ENCODE measurements at regions not wholly inside any gene's neighbourhood (a gene's known extent, or its start where the extent isn't known, plus 50 kb on each side); places are given as distances from the start of the nearest gene placed in this dataset.

GRCh38 chr10:55353414-55353813 lies 552.4 kb upstream of the PCDH15 start:
- no peak for DNase-seq
- intact Hi-C loops (cut with DNase I), result no loop called here
- ATAC-seq (ENCODE audit: poor library complexity), result no peak

GRCh38 chr10:55351431-55351830 lies 550.4 kb upstream of the PCDH15 start:
- intact Hi-C loops (cut with DNase I), result no loop called here
- ATAC-seq (ENCODE audit: poor library complexity), result no peak

GRCh38 chr10:55348534-55348933 lies 547.5 kb upstream of the PCDH15 start:
- no peak for ATAC-seq (ENCODE audit: poor library complexity)
- intact Hi-C loops (cut with DNase I), result no loop called here

More at GRCh38 chr10:55351431-55351830, 550.4 kb upstream of the PCDH15 start:
- no peak for DNase-seq

GRCh38 chr10:55330486-55330885 lies 529.5 kb upstream of the PCDH15 start:
- DNase-seq (no peak), ATAC-seq (ENCODE audit: poor library complexity) (no peak)
- intact Hi-C loops (cut with DNase I), result no loop called here

More at GRCh38 chr10:55348534-55348933, 547.5 kb upstream of the PCDH15 start:
- DNase-seq, result no peak

- no peak for DNase-seq
- intact Hi-C loops (cut with DNase I), result no loop called here
- ATAC-seq (ENCODE audit: poor library complexity), result no peak
Measured at GRCh38 chr10:55329796-55330195, 528.8 kb upstream of the PCDH15 start.

GRCh38 chr10:55320187-55320700 lies 519.2 kb upstream of the PCDH15 start:
- intact Hi-C loops (cut with DNase I), result no loop called here
- ATAC-seq (ENCODE audit: poor library complexity) (no peak), DNase-seq (no peak)

GRCh38 chr10:55311848-55312635 lies 511.0 kb upstream of the PCDH15 start:
- DNase-seq (no peak), ATAC-seq (ENCODE audit: poor library complexity) (no peak)
- intact Hi-C loops (cut with DNase I), result no loop called here

GRCh38 chr10:55310143-55310542 lies 509.1 kb upstream of the PCDH15 start:
- intact Hi-C loops (cut with DNase I), result no loop called here
- DNase-seq (no peak), ATAC-seq (ENCODE audit: poor library complexity) (no peak)

GRCh38 chr10:55305285-55305684 lies 504.3 kb upstream of the PCDH15 start:
- DNase-seq (no peak), ATAC-seq (ENCODE audit: poor library complexity) (no peak)
- intact Hi-C loops (cut with DNase I), result no loop called here

GRCh38 chr10:55287346-55287745 lies 486.3 kb upstream of the PCDH15 start:
- DNase-seq, result no peak
- intact Hi-C loops (cut with DNase I), result no loop called here
- ATAC-seq (ENCODE audit: poor library complexity), result no peak

- no peak for ATAC-seq (ENCODE audit: poor library complexity)
- intact Hi-C loops (cut with DNase I), result no loop called here
- DNase-seq, result no peak
Measured at GRCh38 chr10:55283031-55283430, 482.0 kb upstream of the PCDH15 start.

- DNase-seq (no peak), ATAC-seq (ENCODE audit: poor library complexity) (no peak)
- intact Hi-C loops (cut with DNase I), result no loop called here
Measured at GRCh38 chr10:55280696-55281095, 479.7 kb upstream of the PCDH15 start.

GRCh38 chr10:55277549-55277948 lies 476.5 kb upstream of the PCDH15 start:
- DNase-seq (no peak), ATAC-seq (ENCODE audit: poor library complexity) (no peak)
- intact Hi-C loops (cut with DNase I), result no loop called here

GRCh38 chr10:55274367-55274766 lies 473.3 kb upstream of the PCDH15 start:
- DNase-seq, result no peak
- no peak for ATAC-seq (ENCODE audit: poor library complexity)
- intact Hi-C loops (cut with DNase I), result no loop called here

- no peak for ATAC-seq (ENCODE audit: poor library complexity)
- intact Hi-C loops (cut with DNase I), result no loop called here
- DNase-seq, result no peak
Measured at GRCh38 chr10:55273946-55274345, 472.9 kb upstream of the PCDH15 start.

- ATAC-seq (ENCODE audit: poor library complexity), result no peak
- DNase-seq, result no peak
- intact Hi-C loops (cut with DNase I), result no loop called here
Measured at GRCh38 chr10:55272886-55273285, 471.9 kb upstream of the PCDH15 start.

GRCh38 chr10:55266797-55267196 lies 465.8 kb upstream of the PCDH15 start:
- DNase-seq (no peak), ATAC-seq (ENCODE audit: poor library complexity) (no peak)
- intact Hi-C loops (cut with DNase I), result no loop called here

- DNase-seq, result no peak
- ATAC-seq (ENCODE audit: poor library complexity), result no peak
- intact Hi-C loops (cut with DNase I), result no loop called here
Measured at GRCh38 chr10:55263327-55263726, 462.3 kb upstream of the PCDH15 start.

- intact Hi-C loops (cut with DNase I), result no loop called here
- DNase-seq, result no peak
- ATAC-seq (ENCODE audit: poor library complexity), result no peak
Measured at GRCh38 chr10:55242544-55242943, 441.5 kb upstream of the PCDH15 start.

GRCh38 chr10:55237462-55237861 lies 436.4 kb upstream of the PCDH15 start:
- intact Hi-C loops (cut with DNase I), result no loop called here
- ATAC-seq (ENCODE audit: poor library complexity) (no peak), DNase-seq (no peak)

- intact Hi-C loops (cut with DNase I), result no loop called here
- DNase-seq (no peak), ATAC-seq (ENCODE audit: poor library complexity) (no peak)
Measured at GRCh38 chr10:55233505-55233904, 432.5 kb upstream of the PCDH15 start.

Measured in Right ventricle myocardium superior (tissue), 1 donor.